Left lung (tissue), 4 donors: ENCODE measurements at regions not wholly inside any gene's neighbourhood (a gene's known extent, or its start where the extent isn't known, plus 50 kb on each side); places are given as distances from the start of the nearest gene placed in this dataset.

ENCODE experiments used
- ATAC-seq: fragments of 200-7000 bp; cut with Tn5 transposase; one replicate; pipeline ENCODE4 v1.9.1; 2020; ENCODE audit warnings: moderate library complexity
- DNase-seq, 4 donors: peaks; one replicate each; pipeline ENCODE4 v3.0.0-alpha.2; 2013 to 2020
- H3K27ac ChIP-seq, 2 donors: fragments of 200-600 bp; sonication (generic) in 1 of 2; one replicate each; pipeline versions ENCODE4 v1.5.0 to v1.8.0; 2020 to 2021
- H3K27me3 ChIP-seq, 2 donors: fragments of 200-600 bp; sonication (generic) in 1 of 2; one replicate each; pipeline versions ENCODE4 v1.5.0 to v1.8.0; 2020 to 2021
- H3K36me3 ChIP-seq, 2 donors: fragments of 200-600 bp; sonication (generic) in 1 of 2; one replicate each; pipeline versions ENCODE4 v1.5.0 to v1.8.0; 2020 to 2021
- H3K4me1 ChIP-seq, 2 donors: fragments of 200-600 bp; one replicate each; pipeline ENCODE4 v1.8.0; 2021
- H3K4me3 ChIP-seq, 2 donors: fragments of 200-600 bp; sonication (generic) in 1 of 2; one replicate each; pipeline versions ENCODE4 v1.5.0 to v1.8.0; 2020 to 2021; ENCODE audit warnings: mild to moderate bottlenecking in 1 of 2
- H3K9me3 ChIP-seq, 2 donors: fragments of 200-600 bp; sonication (generic) in 1 of 2; one replicate each; pipeline versions ENCODE4 v1.5.0 to v1.8.0; 2020 to 2021
- intact Hi-C, 2 donors: fragments of 100-400 bp; cut with DNase I; formaldehyde crosslinking; loops; one replicate each; pipeline versions ENCODE4 v1.11.2 to v1.14.2; 2022
- TF ChIP-seq, protein P1 (sequence below), 2 donors: fragments of 200-600 bp; sonication (generic) in 1 of 2; IDR thresholded peaks; one replicate each; pipeline versions ENCODE4 v1.5.0 to v1.8.0; 2021; ENCODE audit warnings: antibody characterized with exemption in 2 of 2
- donor health status: DM: no; HTN: yes; CAD: no.
- donor health status: DM: no; HTN: no; CAD: no.

DNA sequence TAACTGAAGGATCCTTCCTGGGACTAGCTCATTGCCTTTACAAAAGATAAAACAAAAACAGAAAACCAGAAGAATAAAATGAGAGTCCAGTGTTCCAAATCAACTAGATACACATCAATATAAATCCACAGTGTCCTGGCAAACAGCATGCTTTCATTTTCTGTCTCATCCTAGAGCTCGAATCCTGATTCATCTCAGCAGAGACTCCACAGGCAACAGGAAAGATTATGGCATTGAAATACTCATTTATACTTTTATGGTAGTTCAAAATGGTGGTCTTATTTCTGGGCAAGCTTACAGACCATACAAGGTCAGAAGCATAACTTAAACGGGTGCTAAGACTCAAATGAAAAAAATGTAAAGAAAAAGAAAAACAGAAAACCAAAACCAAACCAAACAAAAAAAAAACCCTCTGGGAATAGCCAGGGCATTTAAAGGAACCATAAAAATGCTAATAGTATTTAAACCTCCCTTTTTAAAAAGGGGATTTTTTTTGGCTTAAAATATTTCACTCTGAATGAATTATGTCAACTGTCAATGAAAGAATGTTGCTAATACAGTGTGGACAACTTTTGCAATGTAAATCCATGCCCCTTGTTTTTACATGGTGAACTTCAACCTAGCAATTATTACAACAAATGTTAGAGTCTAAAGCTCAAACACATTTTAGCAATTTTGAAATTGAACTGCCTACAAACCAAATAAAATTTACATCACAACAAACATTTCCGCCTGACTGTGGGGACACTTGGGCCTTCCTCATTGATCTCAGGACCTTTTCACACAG lies 57.9 kb downstream of the GPR101 start:
- no peaks in the 10 kb centered on the region for H3K4me1 ChIP-seq
- no peak overlapping the region for H3K4me3 ChIP-seq
- DNase-seq (no peak), ATAC-seq (no peak)
- no peaks in the 10 kb centered on the region for H3K36me3 ChIP-seq
- intact Hi-C loops = no loop called here
- TF ChIP-seq, protein P1, sequence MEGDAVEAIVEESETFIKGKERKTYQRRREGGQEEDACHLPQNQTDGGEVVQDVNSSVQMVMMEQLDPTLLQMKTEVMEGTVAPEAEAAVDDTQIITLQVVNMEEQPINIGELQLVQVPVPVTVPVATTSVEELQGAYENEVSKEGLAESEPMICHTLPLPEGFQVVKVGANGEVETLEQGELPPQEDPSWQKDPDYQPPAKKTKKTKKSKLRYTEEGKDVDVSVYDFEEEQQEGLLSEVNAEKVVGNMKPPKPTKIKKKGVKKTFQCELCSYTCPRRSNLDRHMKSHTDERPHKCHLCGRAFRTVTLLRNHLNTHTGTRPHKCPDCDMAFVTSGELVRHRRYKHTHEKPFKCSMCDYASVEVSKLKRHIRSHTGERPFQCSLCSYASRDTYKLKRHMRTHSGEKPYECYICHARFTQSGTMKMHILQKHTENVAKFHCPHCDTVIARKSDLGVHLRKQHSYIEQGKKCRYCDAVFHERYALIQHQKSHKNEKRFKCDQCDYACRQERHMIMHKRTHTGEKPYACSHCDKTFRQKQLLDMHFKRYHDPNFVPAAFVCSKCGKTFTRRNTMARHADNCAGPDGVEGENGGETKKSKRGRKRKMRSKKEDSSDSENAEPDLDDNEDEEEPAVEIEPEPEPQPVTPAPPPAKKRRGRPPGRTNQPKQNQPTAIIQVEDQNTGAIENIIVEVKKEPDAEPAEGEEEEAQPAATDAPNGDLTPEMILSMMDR (IDR thresholded peaks at IDR 0.05) = no peak
- no peak overlapping the region for H3K27ac ChIP-seq
- H3K27me3 ChIP-seq = no peaks in the 10 kb centered on the region
- H3K9me3 ChIP-seq = peaks cover 0 to 1% of the 10 kb centered on the region in 2 donors

DNA sequence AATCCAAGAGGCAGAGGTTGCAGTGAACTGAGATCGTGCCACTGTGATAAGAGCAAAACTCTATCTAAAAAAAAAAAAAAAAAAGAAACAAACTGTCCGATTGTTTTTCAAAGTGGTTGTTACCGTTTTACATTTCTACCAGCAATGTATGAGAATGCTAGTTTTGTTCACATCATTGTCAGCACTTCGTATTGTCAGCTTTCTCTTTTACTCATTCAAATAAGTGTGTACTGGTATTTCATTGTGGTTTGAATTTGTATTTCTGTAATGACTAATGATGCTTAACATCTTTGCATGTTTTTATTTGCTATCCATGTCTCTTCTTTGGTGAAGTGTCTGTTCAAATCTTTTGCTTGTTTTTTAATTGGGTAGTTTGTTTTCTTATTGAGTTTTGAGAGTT lies 65.8 kb downstream of the GPR101 start:
- ATAC-seq (no peak), DNase-seq (no peak)
- no peaks in the 10 kb centered on the region for H3K4me1 ChIP-seq
- H3K36me3 ChIP-seq = no peaks in the 10 kb centered on the region
- intact Hi-C loops = no loop called here
- TF ChIP-seq, protein P1 (IDR thresholded peaks at IDR 0.05) = no peak
- H3K27me3 ChIP-seq = no peaks in the 10 kb centered on the region
- H3K4me3 ChIP-seq = no peak overlapping the region
- H3K9me3 ChIP-seq = no peaks in the 10 kb centered on the region
- no peak overlapping the region for H3K27ac ChIP-seq

DNA sequence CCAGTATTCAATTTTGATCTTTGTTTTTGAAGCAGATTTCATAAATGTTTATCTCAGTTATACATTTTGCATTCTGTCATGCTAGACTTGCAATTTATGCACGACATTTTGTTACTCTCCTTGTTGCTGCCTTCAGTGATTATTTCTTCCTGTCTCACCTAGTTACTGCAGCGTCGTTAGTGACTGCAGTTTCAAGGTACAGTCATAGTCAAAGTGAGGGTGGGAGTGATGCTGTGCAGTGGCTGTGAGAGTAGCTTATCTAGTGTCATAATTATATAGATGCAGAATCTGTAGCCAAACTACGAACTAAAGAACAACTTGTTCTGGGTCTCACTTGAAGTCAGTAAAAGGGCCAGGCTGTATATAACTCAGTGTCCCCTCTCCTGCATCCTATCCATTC lies 69.8 kb downstream of the GPR101 start:
- Histone ChIP-seq H3K36me3 (no peaks in the 10 kb centered on the region), H3K27me3 (no peaks in the 10 kb centered on the region), H3K4me3 (no peak overlapping the region), H3K4me1 (no peaks in the 10 kb centered on the region), H3K9me3 (no peaks in the 10 kb centered on the region), H3K27ac (no peak overlapping the region)
- TF ChIP-seq, protein P1 (IDR thresholded peaks at IDR 0.05) = no peak
- no peak for ATAC-seq
- intact Hi-C loops = no loop called here
- no peak for DNase-seq

DNA sequence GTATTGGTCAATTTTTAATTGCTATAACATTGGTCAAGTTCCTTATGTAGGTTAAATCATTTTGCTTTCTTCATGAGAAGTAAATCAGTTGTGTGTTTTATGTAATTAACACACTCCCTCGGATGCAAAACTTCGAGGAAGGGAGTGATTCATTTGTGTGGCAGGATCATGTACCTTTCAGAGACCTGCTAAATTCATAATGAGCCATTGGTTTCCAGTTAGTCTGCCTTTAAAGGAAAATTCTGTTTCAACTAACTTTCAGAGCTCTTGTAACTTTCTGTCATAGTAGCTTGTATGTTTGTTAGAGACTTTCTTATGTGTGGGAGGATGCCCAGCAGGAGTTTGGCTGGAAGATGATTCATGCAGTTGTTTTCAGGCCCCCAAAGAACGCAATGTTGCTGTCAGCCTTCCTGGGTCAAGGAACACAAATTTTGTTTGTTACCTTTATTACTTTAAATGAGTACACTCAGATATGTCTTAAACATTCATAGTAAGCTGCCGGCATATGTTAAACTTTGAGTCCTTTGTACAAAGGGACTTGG lies 72.1 kb downstream of the GPR101 start:
- TF ChIP-seq, protein P1 (IDR thresholded peaks at IDR 0.05) = no peak
- no peak overlapping the region for H3K27ac ChIP-seq
- no peak for ATAC-seq

DNA sequence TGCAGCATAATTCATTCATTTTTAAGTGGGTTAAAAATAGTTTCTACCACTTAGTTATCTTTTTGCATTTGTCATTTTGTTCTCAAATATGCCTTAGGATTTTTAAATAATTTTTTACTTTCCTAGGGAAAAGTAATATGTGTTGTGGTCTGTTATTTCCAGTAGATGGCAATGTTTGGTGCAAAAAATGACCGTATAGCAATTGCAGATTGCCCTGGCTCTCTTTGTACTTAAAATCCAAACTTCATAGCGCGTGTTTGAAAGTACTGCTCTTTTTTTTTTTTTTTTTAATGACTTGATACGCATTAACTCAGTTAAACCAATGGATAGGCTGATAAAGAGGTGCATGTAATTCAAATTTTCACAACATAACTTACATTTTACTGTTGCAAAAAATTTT lies 74.4 kb upstream of the RBMX start:
- no peaks in the 10 kb centered on the region for H3K27me3 ChIP-seq
- no peaks in the 10 kb centered on the region for H3K4me1 ChIP-seq
- no peak overlapping the region for H3K27ac ChIP-seq
- ATAC-seq = peak; percentile 83
- TF ChIP-seq, protein P1 (IDR thresholded peaks at IDR 0.05) = peak in 1 of 2 donors; percentile 39
- no peaks in the 10 kb centered on the region for H3K36me3 ChIP-seq
- no peak overlapping the region for H3K4me3 ChIP-seq
- intact Hi-C loops = no loop called here
- peak in 2 of 4 donors; percentile 9 to 35 for DNase-seq
- H3K9me3 ChIP-seq = no peaks in the 10 kb centered on the region

More for the DNA sequence above, 72.1 kb downstream of the GPR101 start:
- H3K4me3 ChIP-seq = no peak overlapping the region
- H3K4me1 ChIP-seq = no peaks in the 10 kb centered on the region
- no peaks in the 10 kb centered on the region for H3K36me3 ChIP-seq
- DNase-seq = no peak
- intact Hi-C loops = no loop called here
- H3K27me3 ChIP-seq = no peaks in the 10 kb centered on the region
- no peaks in the 10 kb centered on the region for H3K9me3 ChIP-seq
